Neural crest cell (in vitro differentiated cells): ENCODE measurements at regions not wholly inside any gene's neighbourhood (a gene's known extent, or its start where the extent isn't known, plus 50 kb on each side); places are given as distances from the start of the nearest gene placed in this dataset.

Experiments
- DNase-seq: peaks from one replicate; pipeline ENCODE4 v3.0.0; 2021; ENCODE audit warnings: low read depth, mixed read lengths, low spot score
- H3K27ac Mint-ChIP-seq: one replicate; pipeline ENCODE4 v1.8.0; 2021; ENCODE audit warnings: mild to moderate bottlenecking, mixed read lengths; ENCODE audit not compliant: unreplicated experiment
- H3K27me3 Mint-ChIP-seq: 2 replicates; pipeline ENCODE4 v1.8.0; 2021; ENCODE audit warnings: low read depth, mild to moderate bottlenecking, mixed read lengths
- H3K36me3 Mint-ChIP-seq: 2 replicates; pipeline ENCODE4 v1.8.0; 2021; ENCODE audit warnings: low read depth, mild to moderate bottlenecking, mixed read lengths
- H3K4me1 Mint-ChIP-seq: 2 replicates; pipeline ENCODE4 v1.8.0; 2021; ENCODE audit warnings: mixed read lengths
- H3K4me3 Mint-ChIP-seq: one replicate; pipeline ENCODE4 v1.8.0; 2021; ENCODE audit warnings: mild to moderate bottlenecking, mixed read lengths
- H3K9me3 Mint-ChIP-seq: 2 replicates; pipeline ENCODE4 v1.8.0; 2021; ENCODE audit warnings: mixed read lengths
- TF ChIP-seq, protein P1 (sequence below): fragments of 200-600 bp; sonication (generic); conservative IDR thresholded peaks from 2 replicates; pipeline ENCODE4 v1.5.0; 2021; ENCODE audit warnings: antibody characterized with exemption, mild to moderate bottlenecking

DNA sequence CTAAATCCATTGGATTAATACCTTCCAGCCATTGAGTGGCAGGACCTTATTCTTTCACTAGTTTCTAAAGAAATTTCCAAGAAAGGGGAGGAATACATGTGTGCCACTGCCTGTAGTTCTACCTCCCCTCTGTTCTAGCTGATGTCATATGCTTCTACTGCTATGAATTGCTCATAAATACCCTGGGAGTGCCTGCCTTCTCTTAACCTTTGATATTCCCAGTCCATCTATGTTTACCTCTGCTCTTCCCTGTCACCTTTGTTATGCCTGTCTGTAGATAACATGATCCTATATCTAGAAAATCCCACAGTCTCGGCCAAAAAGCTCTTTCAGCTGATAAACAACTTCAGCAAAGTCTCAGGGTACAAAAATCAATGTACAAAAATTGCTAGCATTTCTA, 486.9 kb upstream of the ARRDC4 start:
- no peak overlapping the region for H3K4me3 Mint-ChIP-seq
- no peak for DNase-seq
- TF ChIP-seq, protein P1, sequence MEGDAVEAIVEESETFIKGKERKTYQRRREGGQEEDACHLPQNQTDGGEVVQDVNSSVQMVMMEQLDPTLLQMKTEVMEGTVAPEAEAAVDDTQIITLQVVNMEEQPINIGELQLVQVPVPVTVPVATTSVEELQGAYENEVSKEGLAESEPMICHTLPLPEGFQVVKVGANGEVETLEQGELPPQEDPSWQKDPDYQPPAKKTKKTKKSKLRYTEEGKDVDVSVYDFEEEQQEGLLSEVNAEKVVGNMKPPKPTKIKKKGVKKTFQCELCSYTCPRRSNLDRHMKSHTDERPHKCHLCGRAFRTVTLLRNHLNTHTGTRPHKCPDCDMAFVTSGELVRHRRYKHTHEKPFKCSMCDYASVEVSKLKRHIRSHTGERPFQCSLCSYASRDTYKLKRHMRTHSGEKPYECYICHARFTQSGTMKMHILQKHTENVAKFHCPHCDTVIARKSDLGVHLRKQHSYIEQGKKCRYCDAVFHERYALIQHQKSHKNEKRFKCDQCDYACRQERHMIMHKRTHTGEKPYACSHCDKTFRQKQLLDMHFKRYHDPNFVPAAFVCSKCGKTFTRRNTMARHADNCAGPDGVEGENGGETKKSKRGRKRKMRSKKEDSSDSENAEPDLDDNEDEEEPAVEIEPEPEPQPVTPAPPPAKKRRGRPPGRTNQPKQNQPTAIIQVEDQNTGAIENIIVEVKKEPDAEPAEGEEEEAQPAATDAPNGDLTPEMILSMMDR = no peak
- H3K9me3 Mint-ChIP-seq = peaks cover 14% of the 10 kb centered on the region
- no peak overlapping the region for H3K27ac Mint-ChIP-seq
- no peaks in the 10 kb centered on the region for H3K27me3 Mint-ChIP-seq
- H3K4me1 Mint-ChIP-seq = no peaks in the 10 kb centered on the region
- H3K36me3 Mint-ChIP-seq = no peaks in the 10 kb centered on the region

DNA sequence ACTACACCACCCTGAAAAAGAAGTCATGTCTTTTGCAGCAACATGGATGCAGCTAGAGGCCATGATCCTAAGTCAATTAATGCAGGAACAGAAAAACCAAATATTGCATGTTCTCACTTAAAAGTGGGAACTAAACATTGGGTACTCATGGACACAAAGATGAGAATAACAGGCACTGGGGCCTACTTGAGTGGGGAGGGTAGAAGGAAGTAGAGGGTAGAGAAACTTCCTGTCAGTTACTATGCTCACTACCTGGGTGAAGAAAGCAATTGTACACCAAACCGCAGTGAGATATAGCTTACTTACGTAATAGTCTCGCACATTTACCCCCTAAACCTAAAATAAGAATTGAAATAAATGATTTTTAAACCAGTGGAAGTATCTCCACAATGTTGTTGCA, 480.5 kb upstream of the ARRDC4 start:
- no peaks in the 10 kb centered on the region for H3K4me1 Mint-ChIP-seq
- no peaks in the 10 kb centered on the region for H3K27me3 Mint-ChIP-seq
- DNase-seq = no peak
- TF ChIP-seq, protein P1 = no peak
- H3K9me3 Mint-ChIP-seq = peaks cover 13% of the 10 kb centered on the region
- H3K27ac Mint-ChIP-seq = no peak overlapping the region
- peaks cover 6% of the 10 kb centered on the region for H3K36me3 Mint-ChIP-seq
- H3K4me3 Mint-ChIP-seq = no peak overlapping the region

DNA sequence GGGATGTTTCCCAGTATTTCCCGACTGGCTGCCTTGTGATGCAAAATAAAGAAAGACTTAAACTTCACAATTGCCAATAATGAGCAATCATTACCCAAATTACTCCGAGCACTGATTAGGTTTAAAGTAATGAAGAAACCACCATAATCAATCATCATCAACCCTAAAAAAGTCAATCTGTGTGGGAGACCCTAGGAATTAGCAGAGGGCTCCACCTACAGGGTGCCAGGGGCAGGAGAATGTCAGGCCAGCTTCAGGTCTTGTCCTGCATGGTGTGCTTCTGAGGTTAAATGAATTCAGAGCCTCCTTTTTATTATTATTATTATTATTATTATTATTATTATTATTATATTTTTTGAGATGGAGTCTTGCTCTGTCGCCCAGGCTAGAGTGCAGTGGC, 478.0 kb upstream of the ARRDC4 start:
- Mint-ChIP-seq H3K27ac (no peak overlapping the region), H3K36me3 (peaks cover 6% of the 10 kb centered on the region), H3K4me3 (no peak overlapping the region), H3K27me3 (no peaks in the 10 kb centered on the region), H3K9me3 (peaks cover 9% of the 10 kb centered on the region), H3K4me1 (no peaks in the 10 kb centered on the region)
- TF ChIP-seq, protein P1 = peak; percentile 42
- DNase-seq = no peak

DNA sequence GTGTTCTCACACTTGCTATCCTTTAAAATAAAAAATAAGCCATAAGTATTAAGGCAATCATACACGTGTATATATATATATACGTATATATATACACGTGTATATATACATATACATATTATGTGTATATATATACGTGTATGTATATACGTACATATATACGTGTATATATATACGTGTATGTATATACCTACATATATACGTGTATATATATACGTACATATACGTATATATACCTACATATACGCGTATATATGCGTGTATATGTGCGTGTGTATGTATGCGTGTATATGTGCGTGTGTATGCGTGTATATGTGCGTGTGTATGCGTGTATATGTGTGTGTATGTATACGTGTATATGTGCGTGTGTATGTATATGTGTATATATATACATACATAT, 477.3 kb upstream of the ARRDC4 start:
- H3K36me3 Mint-ChIP-seq = peaks cover 6% of the 10 kb centered on the region
- no peak overlapping the region for H3K27ac Mint-ChIP-seq
- H3K27me3 Mint-ChIP-seq = no peaks in the 10 kb centered on the region
- H3K9me3 Mint-ChIP-seq = peaks cover 9% of the 10 kb centered on the region
- TF ChIP-seq, protein P1 = no peak
- no peak for DNase-seq
- H3K4me3 Mint-ChIP-seq = no peak overlapping the region
- no peaks in the 10 kb centered on the region for H3K4me1 Mint-ChIP-seq

DNA sequence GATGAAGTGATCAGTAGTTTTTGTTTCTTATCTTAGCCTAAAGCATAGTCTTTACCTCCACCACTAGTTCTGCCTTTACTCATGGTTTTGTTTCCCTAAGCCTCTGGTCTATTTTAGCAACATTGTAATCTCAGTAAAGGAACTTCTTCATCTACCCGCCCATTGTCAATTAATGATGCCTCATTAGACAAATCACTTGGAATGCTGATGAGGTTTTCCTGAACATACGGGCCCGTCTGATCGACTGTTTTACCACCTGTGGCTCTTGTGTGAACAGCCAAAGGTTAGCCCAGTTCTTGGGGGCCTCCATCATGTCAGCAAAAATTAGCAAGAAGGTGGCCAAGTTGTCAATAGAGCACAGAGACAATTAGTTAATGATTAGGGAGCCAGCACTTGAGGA, 470.1 kb upstream of the ARRDC4 start:
- no peaks in the 10 kb centered on the region for H3K27me3 Mint-ChIP-seq
- no peak for DNase-seq

More for the DNA sequence above, 470.1 kb upstream of the ARRDC4 start:
- H3K36me3 Mint-ChIP-seq = no peaks in the 10 kb centered on the region
- TF ChIP-seq, protein P1 = no peak
- H3K9me3 Mint-ChIP-seq = no peaks in the 10 kb centered on the region
- H3K27ac Mint-ChIP-seq = peak overlapping the region; percentile 43
- H3K4me1 Mint-ChIP-seq = no peaks in the 10 kb centered on the region
- no peak overlapping the region for H3K4me3 Mint-ChIP-seq
